GM18508 (cell line): ENCODE measurements at regions not wholly inside any gene's neighbourhood (a gene's known extent, or its start where the extent isn't known, plus 50 kb on each side); places are given as distances from the start of the nearest gene placed in this dataset.

Experiments used
- ATAC-seq: cut with Tn5 transposase; IDR thresholded peaks from one replicate; pipeline ENCODE4 v1.9.1; 2021; ENCODE audit warnings: moderate number of reproducible peaks; ENCODE audit not compliant: insufficient read depth, unreplicated experiment

DNA sequence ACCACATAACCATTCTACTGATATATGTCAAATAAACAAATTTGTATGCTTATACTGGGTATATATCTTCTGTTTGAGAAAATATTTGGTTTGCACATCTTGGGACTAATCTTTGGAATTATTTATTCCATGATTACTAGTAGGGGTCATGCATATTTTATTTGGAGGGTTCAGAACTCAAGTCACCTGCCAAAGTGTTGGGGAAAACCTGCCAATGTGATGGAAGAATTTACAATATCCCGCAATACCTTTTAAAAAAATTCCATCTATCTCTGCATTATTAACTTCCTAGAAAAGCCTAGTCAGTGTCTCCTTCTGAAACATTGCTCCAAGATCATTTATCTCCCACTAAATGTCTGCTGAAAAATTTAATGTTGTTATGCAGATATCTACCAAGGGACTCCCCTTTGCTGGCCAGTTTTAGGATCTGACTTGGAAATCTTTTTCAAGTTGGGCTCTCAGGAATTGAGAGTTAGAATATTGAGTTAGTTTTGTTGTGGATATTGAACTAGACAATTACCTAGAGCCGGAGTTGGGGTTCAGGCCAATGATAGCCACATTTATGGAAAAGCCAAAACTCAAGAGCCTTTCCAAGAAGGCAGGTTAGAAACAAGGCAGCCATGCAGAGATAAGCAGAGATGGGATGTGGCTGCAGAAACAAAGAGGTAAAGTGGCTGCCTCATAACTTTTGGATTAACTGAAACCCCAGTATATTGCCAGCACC lies 425.2 kb downstream of the ADAMTS20 start:
- ATAC-seq = no peak

DNA sequence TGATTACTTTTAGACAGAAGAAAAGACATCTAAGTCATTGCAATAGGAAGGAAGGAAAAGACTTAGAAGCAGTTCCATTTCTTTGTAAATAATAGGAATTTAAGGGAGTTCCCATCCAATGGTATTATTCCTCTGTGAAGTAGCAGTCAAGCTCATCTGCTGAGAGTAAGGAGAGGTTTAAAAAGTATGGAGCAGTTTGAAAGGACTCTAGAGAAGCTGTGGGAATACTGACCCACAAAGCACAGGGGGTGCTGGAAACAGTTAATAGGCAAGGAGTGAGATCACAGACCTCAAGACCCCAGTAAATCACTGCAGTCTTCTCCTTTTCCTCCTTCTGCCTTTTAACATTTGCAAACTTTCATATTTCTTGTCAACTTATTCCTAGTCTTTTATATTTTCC lies 428.5 kb downstream of the ADAMTS20 start:
- no peak for ATAC-seq

DNA sequence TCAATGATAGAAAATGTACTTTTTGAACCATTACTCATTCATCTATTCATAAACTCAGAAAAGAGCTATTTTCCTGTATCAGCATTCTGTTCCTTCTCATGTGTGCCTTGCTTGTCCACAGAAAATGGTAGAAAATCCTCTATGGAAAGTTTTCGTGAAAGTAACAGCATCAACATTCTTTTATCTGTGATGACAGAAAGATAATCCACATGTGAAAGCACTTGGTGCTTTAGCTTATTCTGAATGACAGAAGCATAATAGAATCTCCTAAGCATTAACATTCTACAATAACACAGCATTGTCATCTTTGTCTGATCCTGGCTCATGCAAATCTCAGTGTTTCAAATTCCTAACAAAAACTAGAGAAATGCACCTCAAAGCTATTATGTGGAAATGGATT lies 431.9 kb downstream of the ADAMTS20 start:
- ATAC-seq = no peak

DNA sequence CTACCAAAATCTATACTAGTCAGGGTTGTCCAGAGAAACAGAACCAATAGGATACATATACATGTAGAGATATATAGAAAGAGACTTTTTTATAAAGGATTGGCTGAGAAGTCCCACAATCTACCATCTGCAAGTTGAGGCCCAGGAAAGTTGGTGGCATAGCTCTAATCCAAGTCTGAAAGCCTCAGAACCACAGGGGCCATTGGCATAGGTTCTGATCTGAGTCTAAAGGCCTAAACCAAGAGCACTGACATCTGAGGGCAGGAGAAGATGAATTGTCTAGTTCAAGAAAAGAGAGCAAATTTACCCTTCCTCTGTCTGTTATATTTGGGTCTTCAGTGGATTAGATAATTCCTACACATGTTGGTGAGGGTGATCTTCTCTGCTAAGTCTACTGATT lies 433.1 kb downstream of the ADAMTS20 start:
- no peak for ATAC-seq

DNA sequence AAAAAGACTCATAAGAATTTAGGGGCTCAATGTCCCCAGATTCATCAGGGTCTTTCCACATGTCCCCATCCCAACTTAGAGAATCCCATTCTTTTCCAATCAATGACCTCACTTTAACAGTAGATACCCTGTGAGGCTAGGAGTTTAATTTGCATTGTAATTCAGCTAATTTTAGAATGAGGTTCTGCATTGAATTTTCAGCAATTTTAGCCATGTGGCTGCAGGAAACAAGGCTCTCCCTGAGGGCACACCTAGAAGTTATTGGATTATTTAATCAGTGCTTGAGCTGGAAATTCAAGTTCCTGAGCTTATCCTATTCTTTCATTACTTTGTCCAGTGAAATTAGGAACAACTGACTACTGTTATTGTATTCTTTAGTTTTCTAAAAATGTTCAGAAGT lies 433.8 kb downstream of the ADAMTS20 start:
- ATAC-seq = no peak

DNA sequence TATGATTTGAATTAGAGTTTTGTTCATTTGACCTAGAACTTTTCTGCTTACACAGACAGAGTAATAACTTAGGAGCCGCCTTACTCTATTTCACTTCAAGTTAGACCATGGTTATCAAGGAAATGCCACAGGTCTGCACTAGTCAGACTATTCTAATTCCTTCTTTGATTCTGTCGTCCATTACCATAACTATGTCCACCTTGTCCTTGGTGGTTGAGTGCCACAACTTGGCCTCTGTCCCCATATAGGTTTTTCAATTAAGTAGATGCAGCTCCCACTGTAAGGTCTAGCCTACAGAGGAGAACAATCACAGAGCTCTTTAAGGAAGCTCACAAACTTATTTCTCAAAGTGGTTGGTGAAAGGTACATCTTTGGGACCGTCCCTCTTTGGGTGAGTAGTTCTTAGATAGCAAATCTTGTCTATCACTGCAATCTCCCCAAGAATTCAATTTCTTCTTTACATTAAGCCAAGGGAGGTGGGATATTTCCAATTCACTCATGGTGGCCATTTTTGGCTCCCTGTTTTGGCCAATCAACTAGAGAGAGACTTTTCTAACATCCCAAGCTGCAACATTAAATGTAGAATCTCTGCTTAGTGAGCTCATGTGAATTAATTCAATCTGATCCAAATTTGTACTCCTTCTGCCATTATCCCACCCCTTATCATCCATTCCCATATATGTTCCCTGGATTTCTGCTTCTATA lies 434.6 kb downstream of the ADAMTS20 start:
- ATAC-seq = no peak

DNA sequence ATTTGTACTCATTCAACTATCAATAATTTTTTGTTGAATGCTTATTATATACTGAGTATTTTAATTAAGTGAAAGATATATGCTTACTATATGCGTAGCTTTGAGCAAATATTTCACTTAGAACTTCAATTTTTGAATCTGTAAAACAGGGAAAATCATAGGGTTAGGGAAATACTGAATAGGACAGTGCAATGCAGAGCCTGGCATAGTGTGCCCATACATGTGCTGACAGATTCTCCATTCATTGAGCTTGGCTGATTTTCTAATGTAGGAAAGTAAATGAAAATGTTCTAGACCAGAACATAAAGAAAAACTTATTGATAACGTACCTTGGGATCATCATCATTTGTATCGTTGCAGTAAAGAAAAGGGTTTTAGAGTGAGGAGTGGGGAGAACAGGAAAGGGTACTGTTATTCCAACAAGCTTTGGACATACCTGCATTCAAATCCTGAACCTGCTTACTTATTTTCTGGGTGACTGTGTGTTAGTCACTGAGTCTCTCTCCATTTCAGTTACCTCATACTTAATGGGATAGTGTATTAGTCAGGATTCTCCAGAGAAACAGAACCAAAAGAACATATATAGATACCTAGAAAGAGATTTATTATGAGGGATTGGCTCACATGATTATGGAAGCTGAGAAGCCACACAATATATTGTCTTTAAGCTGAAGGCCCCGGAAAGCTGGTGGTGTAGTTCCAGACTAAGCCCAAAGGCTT lies 436.4 kb downstream of the ADAMTS20 start:
- ATAC-seq = no peak

DNA sequence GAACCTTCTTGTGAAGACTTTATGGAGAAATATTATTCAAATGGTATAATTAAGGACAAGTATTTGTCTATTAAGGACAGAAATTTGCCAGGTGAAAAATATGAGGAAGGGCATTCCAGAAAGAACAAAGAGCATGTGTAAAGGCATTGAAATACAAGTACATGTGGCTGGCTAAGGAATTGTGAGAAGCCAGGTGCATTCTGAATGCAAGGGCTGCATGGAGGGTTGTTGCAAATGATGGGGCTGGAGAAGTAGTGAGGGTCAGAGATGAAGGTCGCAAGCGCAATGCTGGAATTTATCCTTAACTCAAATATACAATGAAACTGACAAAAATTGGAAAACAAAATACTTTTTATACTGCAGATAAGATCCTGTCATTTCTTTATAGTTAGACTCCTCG lies 437.7 kb downstream of the ADAMTS20 start:
- ATAC-seq = no peak

DNA sequence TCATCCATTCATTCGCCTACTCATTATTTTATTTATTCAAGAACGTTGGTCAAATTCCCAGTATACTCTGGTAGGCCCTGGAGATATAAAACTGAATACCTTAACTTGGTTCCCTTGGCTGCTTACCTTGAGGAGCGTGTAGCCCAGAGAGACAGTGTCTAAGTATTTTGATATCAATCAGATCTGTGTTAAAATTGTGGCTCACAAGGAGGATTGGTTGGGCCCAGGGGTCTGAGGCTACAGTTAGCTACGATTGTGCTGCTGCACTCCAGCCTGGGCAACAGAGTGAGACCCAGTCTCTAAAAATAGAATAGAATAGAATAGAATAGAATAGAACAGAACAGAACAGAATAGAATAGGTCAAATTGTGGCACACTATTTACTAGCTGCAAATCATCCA lies 438.4 kb downstream of the ADAMTS20 start:
- no peak for ATAC-seq

DNA sequence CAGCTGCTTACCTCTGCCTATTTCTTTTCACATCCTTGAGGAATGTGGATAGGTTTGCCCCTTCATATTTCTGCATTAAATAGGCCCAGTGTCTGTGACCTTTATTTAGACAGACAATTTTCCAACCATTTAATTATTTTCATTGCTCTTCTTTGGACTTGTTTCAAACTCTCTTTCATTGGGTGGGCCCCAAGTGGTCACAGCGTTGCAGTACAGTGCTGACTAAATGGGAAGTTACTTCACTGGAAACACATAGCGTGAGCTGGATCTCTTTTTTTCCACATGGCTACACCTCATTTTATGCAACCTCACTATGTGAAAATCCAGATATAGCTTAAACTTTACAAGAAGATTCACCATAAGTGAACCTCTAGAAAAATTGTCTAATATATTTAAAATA lies 438.9 kb downstream of the ADAMTS20 start:
- ATAC-seq = no peak

DNA sequence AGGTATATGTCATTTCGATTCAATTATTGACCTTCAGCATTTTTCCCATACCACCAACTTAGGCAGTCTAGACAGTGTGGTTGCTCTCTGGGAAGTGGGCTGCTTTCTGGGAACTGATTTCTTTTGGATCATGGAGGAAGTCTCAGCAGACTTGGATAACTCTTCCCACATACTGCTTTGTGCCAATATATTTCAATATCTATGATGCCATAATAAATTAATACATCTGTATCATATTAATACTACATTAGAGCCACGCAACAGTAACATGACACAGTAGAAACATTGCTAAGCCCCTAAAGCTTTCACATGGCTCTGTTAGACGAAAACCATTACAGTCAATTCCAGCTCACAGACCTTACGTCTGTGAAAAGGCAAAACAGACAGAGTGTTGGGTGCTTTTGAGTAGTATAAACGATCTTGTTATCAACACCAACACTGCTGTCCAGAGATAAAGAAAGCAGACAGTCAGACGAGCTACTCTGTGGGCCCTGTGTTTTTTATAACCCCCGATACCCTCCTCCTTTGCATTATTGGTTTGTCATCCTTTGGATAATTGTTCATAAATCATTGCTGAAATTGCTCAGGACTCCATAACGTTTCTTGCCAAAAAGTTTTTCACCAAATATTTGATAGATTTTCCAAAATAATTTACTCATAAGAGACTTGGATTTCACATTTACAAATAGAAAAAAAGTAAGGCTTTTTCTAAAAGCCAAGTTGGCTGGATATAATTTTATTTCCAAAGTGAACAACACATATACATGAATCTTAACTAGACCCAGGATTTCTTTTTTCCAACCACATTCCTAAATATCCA lies 439.7 kb downstream of the ADAMTS20 start:
- ATAC-seq = no peak

DNA sequence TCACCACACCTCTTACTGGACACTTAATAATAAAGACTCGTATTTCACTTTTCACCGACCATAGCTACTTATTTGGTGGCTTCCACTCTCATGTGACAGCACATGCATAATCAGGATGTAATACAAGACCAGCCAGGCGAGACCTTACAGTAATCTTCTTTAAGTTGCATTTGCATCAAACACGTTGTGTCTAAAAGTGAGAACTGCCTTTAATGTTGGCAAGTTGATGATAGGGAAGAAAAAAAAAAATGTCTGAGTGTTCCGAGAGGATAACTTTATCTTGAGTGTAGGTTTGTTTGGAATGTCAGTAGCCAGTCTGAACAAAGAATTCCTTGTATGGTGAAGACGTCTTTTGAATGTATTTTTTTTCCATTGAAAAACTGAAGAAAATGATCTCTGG lies 440.4 kb downstream of the ADAMTS20 start:
- ATAC-seq = no peak

DNA sequence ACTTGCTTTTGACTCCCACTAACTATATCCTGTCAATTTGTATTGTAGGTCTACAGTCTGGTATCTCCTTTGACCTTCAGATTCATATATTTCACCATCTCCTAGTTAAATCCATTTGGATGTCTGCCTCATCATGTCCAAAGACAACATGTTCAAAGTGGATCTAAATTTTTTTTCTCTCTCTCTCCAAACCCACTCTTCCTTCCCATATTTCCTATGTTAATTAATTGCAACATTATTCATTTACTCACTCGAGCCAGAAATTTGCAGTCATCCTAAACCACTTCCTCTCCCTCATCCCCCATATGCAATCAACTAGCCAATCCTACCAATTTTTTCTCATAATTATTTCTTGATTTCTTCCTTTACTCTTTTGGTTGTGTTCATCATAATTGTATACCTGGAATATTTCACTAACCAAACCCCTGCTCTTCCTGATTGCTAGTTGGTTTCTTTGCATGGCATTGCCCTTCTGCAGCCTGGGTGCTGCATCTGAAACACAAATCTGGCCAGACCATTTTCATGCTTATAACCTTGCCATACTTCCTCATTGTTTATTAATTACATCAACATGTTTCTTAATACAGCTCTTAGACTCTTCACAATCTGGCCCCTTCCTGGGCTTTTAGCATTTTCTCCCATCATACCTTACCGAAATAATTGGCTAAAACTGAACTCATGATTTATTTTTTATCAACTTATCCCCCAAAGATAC lies 442.2 kb downstream of the ADAMTS20 start:
- ATAC-seq = no peak

DNA sequence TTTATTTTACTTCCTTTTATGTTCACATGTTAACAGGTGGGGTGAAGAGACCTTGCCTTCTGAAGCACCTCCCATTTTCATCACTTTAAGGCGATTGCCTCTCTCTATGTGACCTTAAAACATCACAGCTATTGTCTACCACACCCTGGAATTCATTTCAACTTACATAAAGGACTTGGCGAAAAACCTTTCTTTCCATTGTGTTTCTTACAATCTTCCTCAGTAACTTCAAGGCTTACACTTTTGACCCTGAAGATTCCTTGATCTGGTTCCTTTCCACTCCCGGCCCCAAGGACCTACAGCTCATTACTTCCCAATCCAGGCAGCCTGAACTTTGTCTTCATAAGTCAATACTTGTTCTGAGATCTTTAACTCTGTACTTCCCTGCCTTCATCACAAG lies 443.3 kb downstream of the ADAMTS20 start:
- no peak for ATAC-seq

DNA sequence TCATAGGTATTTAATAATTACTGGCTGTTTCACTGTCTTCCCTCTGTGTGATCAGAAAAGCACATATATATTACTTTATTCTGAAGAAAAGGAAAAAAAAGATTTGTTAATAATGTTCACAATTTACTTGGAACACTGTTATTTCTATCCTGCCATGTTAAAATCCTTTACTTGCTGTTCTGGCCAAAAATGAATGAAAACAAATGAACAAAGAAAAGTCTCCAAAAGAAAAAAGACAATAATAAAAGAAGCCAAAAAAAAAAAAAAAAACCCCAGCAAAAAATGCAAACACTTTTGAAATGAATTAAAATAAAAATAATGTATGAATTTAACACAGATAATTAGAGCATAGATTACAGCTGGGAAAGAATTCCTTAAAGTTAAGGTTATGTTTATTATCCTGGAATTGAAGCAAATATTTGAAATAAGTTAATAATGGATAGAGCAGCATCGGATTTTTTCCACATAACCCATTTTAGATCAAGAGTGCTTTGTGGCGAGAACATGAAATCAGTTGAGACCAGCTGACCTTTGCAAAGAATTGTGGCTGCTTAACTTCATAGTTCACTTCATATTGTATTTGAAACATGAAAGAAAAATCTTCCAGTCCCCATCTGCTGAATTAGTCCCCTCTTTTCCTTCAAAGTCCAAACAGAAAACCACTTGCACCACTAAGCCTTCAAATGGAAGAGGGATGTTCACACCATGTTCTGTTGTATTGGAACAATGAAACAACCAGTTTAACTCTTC lies 444.8 kb downstream of the ADAMTS20 start:
- ATAC-seq = no peak

DNA sequence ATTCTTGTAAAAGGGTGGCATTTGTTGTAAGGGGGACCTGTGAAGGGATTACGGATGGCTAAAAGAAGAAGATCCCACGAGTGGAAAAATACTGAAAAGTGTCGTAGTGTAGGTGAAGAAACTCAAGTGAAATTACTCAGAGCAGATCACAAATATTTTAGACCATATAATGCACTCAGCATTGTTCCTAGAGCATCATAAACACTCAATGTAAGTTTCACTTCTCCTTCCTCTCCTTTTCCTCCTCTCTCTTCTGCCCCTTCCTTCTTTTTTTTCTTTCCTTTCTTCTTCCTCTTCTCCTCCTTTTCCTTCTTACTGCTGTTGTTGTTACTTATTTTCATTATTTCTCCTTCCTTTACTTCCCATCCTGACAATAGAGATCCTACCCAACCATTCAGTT lies 445.6 kb downstream of the ADAMTS20 start:
- no peak for ATAC-seq

DNA sequence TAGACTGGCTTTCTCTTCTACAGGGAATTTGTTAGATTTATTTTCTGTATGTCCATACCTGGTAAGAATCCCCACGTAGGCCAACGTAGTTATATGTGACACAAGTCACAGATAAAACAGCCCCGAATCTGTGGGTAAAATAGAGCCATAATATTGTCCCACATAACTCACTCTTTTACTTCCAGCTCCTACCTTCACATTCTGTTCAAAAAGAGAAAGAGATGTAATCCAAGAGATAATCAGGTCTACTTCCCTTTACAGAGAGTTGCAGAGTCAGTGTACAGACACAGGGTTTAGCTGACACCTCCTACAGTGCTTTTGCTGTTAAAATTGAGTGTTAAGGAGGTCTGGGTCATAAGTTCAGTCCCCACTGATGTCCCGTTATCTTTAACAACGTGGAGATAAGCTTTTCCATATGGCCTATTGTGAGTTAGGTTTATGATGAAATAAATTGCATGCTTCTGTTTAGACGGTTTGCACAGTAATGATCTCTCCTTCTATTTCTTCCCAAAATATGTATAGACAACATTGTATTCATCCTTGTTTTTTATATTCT lies 446.5 kb downstream of the ADAMTS20 start:
- no peak for ATAC-seq

DNA sequence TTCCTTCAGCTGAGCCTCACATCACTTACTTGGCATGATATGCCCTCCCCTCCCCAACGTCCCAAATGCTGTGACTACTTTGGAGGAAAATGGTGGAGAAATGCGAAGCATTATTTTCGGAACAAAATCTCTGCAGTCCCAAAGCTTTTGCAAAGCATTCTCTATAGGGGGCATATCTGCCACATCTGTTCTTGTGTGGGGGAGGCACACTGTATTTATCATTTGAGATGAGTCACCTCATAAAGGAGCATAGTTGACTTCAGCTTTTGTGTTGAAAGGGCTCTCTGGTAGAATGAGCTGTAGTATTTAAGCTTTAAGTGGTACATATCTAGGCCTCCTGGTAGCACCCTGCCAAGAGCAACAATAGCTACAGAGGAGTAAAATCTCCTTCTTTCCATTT lies 447.5 kb downstream of the ADAMTS20 start:
- no peak for ATAC-seq

DNA sequence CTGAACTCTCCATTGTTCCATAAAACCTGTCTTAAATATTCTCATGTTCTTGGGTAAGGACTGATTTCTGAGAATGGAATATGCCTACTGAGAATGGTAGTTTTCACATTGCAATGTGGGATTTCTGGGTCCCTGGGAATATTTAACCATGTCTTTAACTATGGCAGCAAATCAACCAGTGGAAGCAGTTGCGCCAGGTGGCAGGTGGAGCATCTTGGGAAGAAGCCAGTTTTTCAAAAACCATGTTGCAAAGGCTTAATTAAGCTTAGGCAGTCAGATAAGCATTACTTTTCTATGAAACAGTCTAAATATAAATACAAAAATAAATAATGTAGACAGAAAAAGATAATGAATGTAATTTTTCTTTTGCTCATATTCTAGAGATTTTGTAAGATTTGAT lies 448.1 kb downstream of the ADAMTS20 start:
- no peak for ATAC-seq
